ENCODE measurements at regions not wholly inside any gene's neighbourhood (a gene's known extent, or its start where the extent isn't known, plus 50 kb on each side); places are given as distances from the start of the nearest gene placed in this dataset.

GRCh38 chr16:85426806-85427205, 186.3 kb upstream of the GSE1 start:
- WGBS (ENCODE audit: insufficient coverage), result 82% methylated on average over 2 of the region's 2 CpGs
- no peaks in the 10 kb centered on the region for H3K9me3 Mint-ChIP-seq
- no peak overlapping the region for H3K4me3 ChIP-seq (ENCODE audit: low read length)
- no peak for DNase-seq
- no peaks in the 10 kb centered on the region for H3K27me3 ChIP-seq (ENCODE audit: control insufficient read depth, insufficient read depth, low read length)
- no peaks in the 10 kb centered on the region for H3K4me1 Mint-ChIP-seq
- no peaks in the 10 kb centered on the region for H3K36me3 Mint-ChIP-seq
- intact Hi-C loops (cut with micrococcal nuclease), result loop anchor here (5.0 kb wide), 1 partner anchor 310 kb away; no protein-coding TSS in a partner anchor
- H3K4me1 ChIP-seq (ENCODE audit: control insufficient read depth, insufficient read depth, low read length), result no peaks in the 10 kb centered on the region
- no peaks in the 10 kb centered on the region for H3K36me3 ChIP-seq (ENCODE audit: control insufficient read depth, insufficient read depth, low read length)
- TF ChIP-seq, protein P1, sequence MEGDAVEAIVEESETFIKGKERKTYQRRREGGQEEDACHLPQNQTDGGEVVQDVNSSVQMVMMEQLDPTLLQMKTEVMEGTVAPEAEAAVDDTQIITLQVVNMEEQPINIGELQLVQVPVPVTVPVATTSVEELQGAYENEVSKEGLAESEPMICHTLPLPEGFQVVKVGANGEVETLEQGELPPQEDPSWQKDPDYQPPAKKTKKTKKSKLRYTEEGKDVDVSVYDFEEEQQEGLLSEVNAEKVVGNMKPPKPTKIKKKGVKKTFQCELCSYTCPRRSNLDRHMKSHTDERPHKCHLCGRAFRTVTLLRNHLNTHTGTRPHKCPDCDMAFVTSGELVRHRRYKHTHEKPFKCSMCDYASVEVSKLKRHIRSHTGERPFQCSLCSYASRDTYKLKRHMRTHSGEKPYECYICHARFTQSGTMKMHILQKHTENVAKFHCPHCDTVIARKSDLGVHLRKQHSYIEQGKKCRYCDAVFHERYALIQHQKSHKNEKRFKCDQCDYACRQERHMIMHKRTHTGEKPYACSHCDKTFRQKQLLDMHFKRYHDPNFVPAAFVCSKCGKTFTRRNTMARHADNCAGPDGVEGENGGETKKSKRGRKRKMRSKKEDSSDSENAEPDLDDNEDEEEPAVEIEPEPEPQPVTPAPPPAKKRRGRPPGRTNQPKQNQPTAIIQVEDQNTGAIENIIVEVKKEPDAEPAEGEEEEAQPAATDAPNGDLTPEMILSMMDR (IDR thresholded peaks at IDR 0.05), result no peak
- no peak overlapping the region for H3K27ac Mint-ChIP-seq
- H3K4me3 Mint-ChIP-seq, result no peak overlapping the region
- no peak for ATAC-seq
- H3K27ac ChIP-seq (ENCODE audit: low read length), result no peak overlapping the region
- H3K9me3 ChIP-seq (ENCODE audit: control insufficient read depth, insufficient read depth, low read length), result no peaks in the 10 kb centered on the region
- peaks cover 0 to 24% of the 10 kb centered on the region in 2 donors for H3K27me3 Mint-ChIP-seq (ENCODE audit: low read depth in 2 of 2)

DNA sequence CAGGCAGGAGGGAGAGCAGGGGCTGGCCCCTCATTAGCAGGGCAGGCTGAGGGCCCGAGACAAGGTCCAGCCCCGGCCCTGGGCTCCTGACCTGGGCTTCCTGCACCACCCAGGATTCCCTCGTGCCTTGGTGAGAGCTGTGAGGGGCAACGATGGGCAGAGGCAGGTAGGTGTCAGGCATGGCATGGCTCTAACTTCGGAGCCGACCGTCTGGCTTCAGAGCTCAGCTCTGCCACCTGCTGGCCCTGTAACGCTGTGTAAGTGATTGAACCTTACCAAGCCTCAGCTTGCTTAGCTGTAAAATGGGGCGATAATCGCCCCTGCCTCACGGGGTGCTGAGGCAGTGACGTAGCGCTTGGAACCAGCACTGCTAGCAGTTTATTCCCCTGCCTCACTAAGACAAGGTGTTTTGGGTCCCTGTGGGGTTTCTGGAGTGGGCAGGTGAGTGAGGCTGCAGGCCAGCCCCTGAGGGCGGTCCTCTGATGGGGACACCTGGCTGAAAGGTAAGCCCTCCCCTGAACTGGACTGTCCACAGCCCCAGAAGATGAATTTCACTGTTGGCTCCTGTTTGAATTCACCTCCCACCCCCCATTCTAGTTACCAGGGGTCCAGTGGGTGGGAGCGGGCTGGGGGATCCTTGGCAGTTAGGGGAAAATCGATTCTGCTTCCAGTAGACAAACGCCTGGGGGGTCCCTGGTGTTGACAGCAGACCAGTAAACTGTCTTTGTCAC, 184.8 kb upstream of the GSE1 start:
- intact Hi-C loops (cut with micrococcal nuclease), result loop anchor here (1.0 to 5.0 kb wide), 2 partner anchors 311 to 329 kb away; no protein-coding TSS in a partner anchor
- no peaks in the 10 kb centered on the region for H3K36me3 ChIP-seq (ENCODE audit: control insufficient read depth, insufficient read depth, low read length)
- no peak overlapping the region for H3K27ac ChIP-seq (ENCODE audit: low read length)
- no peaks in the 10 kb centered on the region for H3K9me3 ChIP-seq (ENCODE audit: control insufficient read depth, insufficient read depth, low read length)
- H3K27ac Mint-ChIP-seq, result no peak overlapping the region
- no peak overlapping the region for H3K4me3 ChIP-seq (ENCODE audit: low read length)
- H3K27me3 Mint-ChIP-seq (ENCODE audit: low read depth in 2 of 2), result peaks cover 0 to 20% of the 10 kb centered on the region in 2 donors
- H3K4me1 Mint-ChIP-seq, result no peaks in the 10 kb centered on the region
- TF ChIP-seq, protein P1 (IDR thresholded peaks at IDR 0.05), result peak; percentile 70
- no peak overlapping the region for H3K4me3 Mint-ChIP-seq
- DNase-seq (peak; percentile 48 to 70), ATAC-seq (peak; percentile 34 to 97 (median 83))
- no peaks in the 10 kb centered on the region for H3K9me3 Mint-ChIP-seq
- no peaks in the 10 kb centered on the region for H3K36me3 Mint-ChIP-seq
- WGBS (ENCODE audit: insufficient coverage), result 57% methylated on average over 17 of the region's 17 CpGs
- H3K27me3 ChIP-seq (ENCODE audit: control insufficient read depth, insufficient read depth, low read length), result no peaks in the 10 kb centered on the region
- H3K4me1 ChIP-seq (ENCODE audit: control insufficient read depth, insufficient read depth, low read length), result no peaks in the 10 kb centered on the region

DNA sequence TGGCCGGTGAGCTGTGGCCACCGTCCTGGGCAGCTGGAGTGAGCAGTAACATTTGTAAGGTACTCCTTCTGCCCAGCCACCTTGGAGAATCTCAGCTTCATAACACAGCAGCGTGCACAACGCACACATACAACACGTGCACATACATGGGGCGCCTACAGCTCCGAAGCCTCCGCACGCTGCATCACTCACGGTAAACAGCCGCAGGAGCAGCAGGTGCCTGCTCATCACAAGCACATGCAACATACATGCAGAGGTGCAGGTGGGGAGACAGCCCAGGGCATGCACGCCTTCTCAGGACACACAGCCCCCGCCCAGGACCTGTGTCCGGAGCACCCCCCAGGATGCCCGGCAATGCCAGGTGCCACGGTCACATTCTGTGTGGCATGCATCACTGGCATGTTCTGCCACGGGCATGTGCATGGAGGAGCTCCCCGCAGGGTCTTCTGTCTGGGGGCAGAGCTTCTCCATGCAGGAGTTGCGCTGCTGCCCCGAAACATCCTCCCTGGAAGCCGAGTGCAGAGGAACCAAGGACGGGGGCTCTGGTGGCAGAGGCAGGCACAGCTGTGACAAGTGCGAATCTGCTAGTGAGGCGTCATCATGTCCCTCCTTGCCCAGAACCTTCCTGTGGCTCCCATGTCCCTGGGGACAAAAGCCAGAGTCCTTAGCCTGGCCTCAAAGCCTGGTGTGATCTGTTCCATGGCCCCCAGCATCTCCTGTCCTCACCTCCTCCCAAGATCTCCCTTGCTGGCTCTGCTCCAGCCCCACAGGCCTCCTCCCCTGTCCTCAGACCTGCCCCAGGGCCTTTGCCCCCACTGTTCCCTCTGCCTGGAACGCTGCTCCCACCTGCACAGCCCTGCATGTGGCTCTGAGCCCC, 184.0 kb upstream of the GSE1 start:
- Mint-ChIP-seq H3K36me3 (no peaks in the 10 kb centered on the region), H3K4me1 (no peaks in the 10 kb centered on the region), H3K9me3 (no peaks in the 10 kb centered on the region), H3K27me3 (ENCODE audit: low read depth in 2 of 2) (peaks cover 0 to 16% of the 10 kb centered on the region in 2 donors), H3K27ac (no peak overlapping the region), H3K4me3 (no peak overlapping the region)
- DNase-seq, result no peak
- intact Hi-C loops (cut with micrococcal nuclease), result loop anchor here (1.0 to 5.0 kb wide), 2 partner anchors 312 to 330 kb away; no protein-coding TSS in a partner anchor
- Histone ChIP-seq H3K27ac (ENCODE audit: low read length) (no peak overlapping the region), H3K9me3 (ENCODE audit: control insufficient read depth, insufficient read depth, low read length) (no peaks in the 10 kb centered on the region), H3K27me3 (ENCODE audit: control insufficient read depth, insufficient read depth, low read length) (no peaks in the 10 kb centered on the region), H3K36me3 (ENCODE audit: control insufficient read depth, insufficient read depth, low read length) (no peaks in the 10 kb centered on the region), H3K4me1 (ENCODE audit: control insufficient read depth, insufficient read depth, low read length) (no peaks in the 10 kb centered on the region), H3K4me3 (ENCODE audit: low read length) (no peak overlapping the region)
- 86% methylated on average over 25 of the region's 25 CpGs for WGBS (ENCODE audit: insufficient coverage)
- ATAC-seq, result no peak
- TF ChIP-seq, protein P1 (IDR thresholded peaks at IDR 0.05), result no peak
